ENCODE measurements at regions not wholly inside any gene's neighbourhood (a gene's known extent, or its start where the extent isn't known, plus 50 kb on each side); places are given as distances from the start of the nearest gene placed in this dataset.

- no peak for DNase-seq
Observed at GRCh38 chr9:99327667-99328066, 105.6 kb downstream of the SEC61B start.

GRCh38 chr9:99335280-99335679 is 113.2 kb downstream of the SEC61B start:
- DNase-seq, result no peak

GRCh38 chr9:99336005-99336404 is 113.9 kb downstream of the SEC61B start:
- no peak for DNase-seq

- DNase-seq, result no peak
Observed at GRCh38 chr9:99336531-99336930, 114.4 kb downstream of the SEC61B start.

GRCh38 chr9:99340281-99340680 is 118.2 kb downstream of the SEC61B start:
- DNase-seq, result no peak

- no peak for DNase-seq
Observed at GRCh38 chr9:99341686-99342085, 119.6 kb downstream of the SEC61B start.

- no peak for DNase-seq
Observed at GRCh38 chr9:99345451-99345850, 123.4 kb downstream of the SEC61B start.

- no peak for DNase-seq
Observed at GRCh38 chr9:99345942-99346341, 123.9 kb downstream of the SEC61B start.

GRCh38 chr9:99347568-99347967 is 125.5 kb downstream of the SEC61B start:
- DNase-seq, result no peak

- no peak for DNase-seq
Observed at GRCh38 chr9:99348289-99348688, 126.2 kb downstream of the SEC61B start.

GRCh38 chr9:99349870-99350269 is 127.8 kb downstream of the SEC61B start:
- DNase-seq, result no peak

GRCh38 chr9:99350461-99350860 is 128.4 kb downstream of the SEC61B start:
- no peak for DNase-seq

- no peak for DNase-seq
Observed at GRCh38 chr9:99351647-99352046, 129.6 kb downstream of the SEC61B start.

GRCh38 chr9:99352826-99353225 is 130.7 kb downstream of the SEC61B start:
- DNase-seq, result no peak

- no peak for DNase-seq
Observed at GRCh38 chr9:99353408-99353807, 131.3 kb downstream of the SEC61B start.

GRCh38 chr9:99354104-99354503 is 132.0 kb downstream of the SEC61B start:
- no peak for DNase-seq

- DNase-seq, result no peak
Observed at GRCh38 chr9:99356512-99356971, 134.5 kb downstream of the SEC61B start.

GRCh38 chr9:99357575-99357974 is 135.5 kb downstream of the SEC61B start:
- no peak for DNase-seq

- DNase-seq, result no peak
Observed at GRCh38 chr9:99358668-99359067, 136.6 kb downstream of the SEC61B start.

GRCh38 chr9:99359336-99359735 is 137.3 kb downstream of the SEC61B start:
- DNase-seq, result no peak

GRCh38 chr9:99360026-99360425 is 137.9 kb downstream of the SEC61B start:
- DNase-seq, result no peak

- no peak for DNase-seq
Observed at GRCh38 chr9:99361817-99362216, 139.7 kb downstream of the SEC61B start.

- no peak for DNase-seq
Observed at GRCh38 chr9:99362321-99362720, 140.2 kb downstream of the SEC61B start.

GRCh38 chr9:99363509-99363908 is 141.4 kb downstream of the SEC61B start:
- no peak for DNase-seq

GRCh38 chr9:99365233-99365980 is 143.3 kb downstream of the SEC61B start:
- no peak for DNase-seq
